Jurkat, Clone E6-1 (cell line): ENCODE measurements at regions not wholly inside any gene's neighbourhood (a gene's known extent, or its start where the extent isn't known, plus 50 kb on each side); places are given as distances from the start of the nearest gene placed in this dataset.

Experiments
- DNase-seq: peaks from one replicate; pipeline ENCODE4 v3.0.0-alpha.2; 2011; ENCODE audit warnings: low read depth, low spot score
- H3K4me3 ChIP-seq: 2 replicates; pipeline ENCODE4 v1.5.1; 2011; ENCODE audit warnings: mild to moderate bottlenecking, low read length, control low read depth, moderate library complexity

DNA sequence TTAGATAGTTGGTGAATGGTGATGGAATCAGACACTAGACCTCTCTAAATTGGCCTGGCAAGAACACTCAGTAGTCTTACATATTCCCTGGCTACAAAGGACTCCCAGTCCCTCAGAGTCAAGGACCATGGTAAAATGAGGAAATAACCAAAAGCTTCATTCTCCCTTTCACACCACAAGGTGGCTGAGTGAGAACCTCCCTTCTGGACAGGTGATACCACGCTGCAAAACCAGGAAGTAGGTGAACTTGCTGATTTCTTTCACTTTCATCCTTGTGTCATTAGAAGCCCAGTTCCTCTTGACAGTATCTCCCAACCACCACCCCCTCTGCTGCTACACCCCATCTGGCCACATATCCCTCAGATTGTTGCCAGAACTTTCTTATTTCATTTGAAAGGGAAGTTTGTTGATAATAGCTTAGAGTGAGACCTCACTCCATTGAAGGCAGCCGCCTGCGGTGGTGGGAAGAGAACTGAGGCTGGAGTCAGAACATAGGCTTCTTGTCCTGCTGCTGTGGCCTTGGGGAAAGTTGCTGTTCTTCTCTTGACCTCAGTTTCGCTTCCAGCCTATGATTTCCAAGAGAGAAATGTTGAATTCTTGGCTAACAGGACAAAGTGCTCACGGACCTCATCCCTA lies 290.6 kb upstream of the CCL2 start:
- DNase-seq, result peak; percentile 50

GRCh38 chr17:33966410-33967059 lies 288.6 kb upstream of the CCL2 start:
- no peak for DNase-seq
- no peak overlapping the region for H3K4me3 ChIP-seq

More for the DNA sequence above, 290.6 kb upstream of the CCL2 start:
- H3K4me3 ChIP-seq, result no peak overlapping the region

- peak; percentile 78 for DNase-seq
- no peak overlapping the region for H3K4me3 ChIP-seq
These were observed 287.3 kb upstream of the CCL2 start for GRCh38 chr17:33967608-33968349.

DNA sequence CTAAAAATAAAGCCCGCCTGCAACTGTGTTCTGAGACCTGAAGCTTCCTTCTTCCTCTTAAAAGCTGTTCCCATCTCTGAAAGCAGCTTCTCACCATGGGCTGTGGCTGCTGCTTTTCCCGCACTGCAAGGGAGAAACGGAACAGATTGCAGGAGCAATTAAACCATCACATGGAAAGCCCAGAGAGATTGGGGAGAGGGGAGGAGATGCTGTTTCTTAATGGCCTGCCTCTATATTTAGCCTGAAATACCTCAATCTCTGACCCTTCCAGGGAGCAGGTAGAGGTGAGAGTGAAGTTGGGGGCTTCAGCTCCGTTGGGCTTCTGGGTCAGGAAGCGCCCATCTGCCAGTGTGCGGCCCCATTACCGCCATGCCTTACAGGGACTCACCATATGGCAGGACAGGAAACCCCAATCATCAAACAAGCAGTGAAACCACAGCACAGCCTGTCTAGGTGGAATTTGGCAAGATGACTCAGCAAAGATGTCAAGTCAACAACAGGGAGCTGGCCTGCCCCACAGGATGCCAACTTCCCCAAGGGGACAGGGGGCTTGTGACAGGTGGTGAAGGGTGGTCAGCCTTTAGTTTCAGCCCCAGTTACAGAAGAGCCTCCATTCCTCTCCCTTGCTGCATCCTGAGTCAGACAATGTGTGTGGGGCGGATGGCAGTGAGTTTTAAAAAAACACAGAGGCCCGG lies 286.6 kb upstream of the CCL2 start:
- H3K4me3 ChIP-seq, result peak overlapping the region; percentile 0; the same call in 1 of the 2 replicates
- peak; percentile 87 for DNase-seq

GRCh38 chr17:33970279-33970678 lies 284.8 kb upstream of the CCL2 start:
- no peak for DNase-seq
- no peak overlapping the region for H3K4me3 ChIP-seq

- no peak overlapping the region for H3K4me3 ChIP-seq
- DNase-seq, result no peak
These were observed 282.3 kb upstream of the CCL2 start for GRCh38 chr17:33972763-33973162.

DNA sequence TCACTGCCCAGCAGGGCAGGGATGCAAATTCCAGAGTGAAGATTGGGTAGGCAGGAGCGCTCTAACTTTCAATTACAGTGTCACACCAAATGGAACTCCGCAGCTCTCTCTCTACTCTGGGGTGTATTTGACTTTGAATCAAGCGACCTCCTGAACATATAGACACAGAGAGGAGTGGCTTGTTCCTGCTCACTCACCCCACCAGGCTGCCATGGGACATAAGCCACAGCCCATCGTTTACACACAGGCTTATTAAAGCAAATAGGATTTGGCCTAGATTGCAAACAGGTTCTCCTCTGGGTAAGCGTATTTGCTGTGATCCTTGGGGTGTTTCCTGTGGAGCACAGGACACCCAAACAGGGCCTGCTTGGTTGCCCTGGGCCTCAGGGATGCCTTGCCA lies 281.6 kb upstream of the CCL2 start:
- no peak for DNase-seq
- H3K4me3 ChIP-seq, result no peak overlapping the region

- no peak overlapping the region for H3K4me3 ChIP-seq
- no peak for DNase-seq
These were observed 280.8 kb upstream of the CCL2 start for GRCh38 chr17:33974276-33974675.

- DNase-seq, result no peak
- no peak overlapping the region for H3K4me3 ChIP-seq
These were observed 278.3 kb upstream of the CCL2 start for GRCh38 chr17:33976831-33977230.

- no peak overlapping the region for H3K4me3 ChIP-seq
- no peak for DNase-seq
These were observed 277.2 kb upstream of the CCL2 start for GRCh38 chr17:33977729-33978514.

DNA sequence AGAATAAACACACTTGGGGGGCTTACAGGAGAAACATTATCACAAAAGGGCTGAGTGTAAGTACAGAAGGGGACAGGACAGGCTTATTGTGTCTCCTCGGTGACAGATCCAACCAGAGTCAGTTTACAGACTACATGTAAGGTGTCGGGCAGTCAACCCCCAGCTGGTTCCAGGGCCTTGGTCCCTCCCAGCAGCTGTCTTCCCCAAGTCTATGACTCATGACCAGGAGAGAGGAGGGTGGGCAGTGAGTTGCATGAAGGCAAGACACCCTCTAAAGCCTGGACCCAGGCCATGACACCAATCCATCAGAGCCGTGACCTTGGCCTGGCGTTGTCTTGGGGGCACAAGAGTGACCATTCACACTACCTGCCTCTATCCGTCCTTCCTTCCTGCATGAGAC lies 276.2 kb upstream of the CCL2 start:
- no peak for DNase-seq
- H3K4me3 ChIP-seq, result no peak overlapping the region

DNA sequence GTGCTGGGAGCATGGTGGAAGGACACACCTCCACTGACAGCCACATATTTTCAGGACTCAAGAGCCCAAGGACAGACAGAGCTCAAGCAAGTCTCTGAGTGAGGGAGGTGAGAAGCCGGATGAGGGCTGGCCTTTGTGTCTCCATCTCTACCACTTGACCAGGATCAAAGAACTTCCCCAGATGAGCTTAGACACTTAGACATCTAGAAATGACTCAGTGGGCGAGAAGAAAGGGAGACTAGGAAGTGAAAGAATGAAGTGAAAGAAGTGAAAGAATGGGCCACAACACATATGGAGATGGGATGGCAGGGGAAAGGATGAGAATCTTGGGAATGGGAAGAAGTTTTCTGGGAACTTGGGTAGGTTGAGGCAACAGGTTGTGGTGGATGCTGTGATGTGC lies 274.9 kb upstream of the CCL2 start:
- no peak overlapping the region for H3K4me3 ChIP-seq
- DNase-seq, result no peak

GRCh38 chr17:33981711-33982601 lies 273.1 kb upstream of the CCL2 start:
- H3K4me3 ChIP-seq, result no peak overlapping the region
- DNase-seq, result no peak

GRCh38 chr17:33982909-33983308 lies 272.2 kb upstream of the CCL2 start:
- no peak overlapping the region for H3K4me3 ChIP-seq
- no peak for DNase-seq

- no peak overlapping the region for H3K4me3 ChIP-seq
- DNase-seq, result no peak
These were observed 271.1 kb upstream of the CCL2 start for GRCh38 chr17:33983824-33984574.

DNA sequence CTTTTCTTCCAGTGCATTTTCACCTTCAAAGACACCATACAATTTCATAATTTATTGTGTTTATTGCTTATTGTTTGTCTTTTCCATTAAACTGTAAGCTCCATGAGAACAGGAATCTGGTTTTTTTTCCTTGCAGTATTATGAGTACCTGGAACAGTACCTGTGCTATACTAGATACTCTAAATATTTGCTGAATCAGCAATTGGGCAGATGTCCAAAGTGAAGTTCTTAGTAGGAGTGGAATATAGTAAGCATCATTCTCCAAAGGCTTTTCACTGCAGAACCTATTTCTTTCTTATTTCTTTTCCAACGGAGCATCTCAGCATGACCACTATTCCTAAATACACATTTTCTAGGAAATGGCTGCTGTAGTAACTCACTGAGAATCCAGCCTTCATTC lies 269.0 kb upstream of the CCL2 start:
- no peak for DNase-seq
- H3K4me3 ChIP-seq, result no peak overlapping the region

GRCh38 chr17:33986566-33986965 lies 268.5 kb upstream of the CCL2 start:
- no peak for DNase-seq

DNA sequence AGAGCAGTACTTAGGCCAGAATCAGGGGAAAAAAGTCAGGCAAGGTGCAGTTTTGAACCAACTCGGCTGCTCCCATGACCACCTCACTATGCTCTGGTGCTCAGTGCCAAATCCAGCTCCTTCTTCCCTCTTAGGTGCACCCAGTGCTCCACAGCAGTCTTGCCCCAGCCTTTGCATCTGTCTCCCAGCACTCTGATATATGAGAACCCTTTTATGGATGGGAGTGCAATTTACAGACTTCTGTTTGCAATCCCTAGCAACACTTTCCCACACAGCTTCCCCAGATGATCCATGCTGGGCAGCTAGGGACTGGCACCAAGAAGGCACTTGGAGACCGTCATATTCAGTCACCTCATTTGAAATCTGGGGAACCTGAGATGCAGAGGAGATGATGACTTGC lies 267.9 kb upstream of the CCL2 start:
- no peak for DNase-seq
- no peak overlapping the region for H3K4me3 ChIP-seq

More at GRCh38 chr17:33986566-33986965, 268.5 kb upstream of the CCL2 start:
- H3K4me3 ChIP-seq, result no peak overlapping the region
